HCT116 (cell line): ENCODE measurements at regions not wholly inside any gene's neighbourhood (a gene's known extent, or its start where the extent isn't known, plus 50 kb on each side); places are given as distances from the start of the nearest gene placed in this dataset.

Experiments used
- ATAC-seq: fragments of 200-7000 bp; cut with Tn5 transposase; 2 replicates; pipeline ENCODE4 v1.9.1; 2020; ENCODE audit warnings: mild to moderate bottlenecking, moderate library complexity
- BruUV-seq: library from RNA; stranded (reverse); fragments of 400-500 nt; replicated peaks from 2 replicates; lab custom pipeline; 2021; lab: Mats Ljungman, UMichigan
- CTCF ChIA-PET: fragments of 300-600 bp; sonication (Branson Sonifier 250); formaldehyde crosslinking; loops from one replicate; lab custom pipeline; 2021; ENCODE audit warnings: antibody characterized with exemption; lab: Charles Lee
- POLR2A ChIA-PET: fragments of 300-600, 350-600 bp; sonication (Branson Sonifier 250); formaldehyde crosslinking; loops from one replicate; lab custom pipeline; 2021; ENCODE audit warnings: antibody characterized with exemption; lab: Charles Lee
- RAD21 ChIA-PET, 2 experiments: fragments of 300-600 bp; sonication (Branson Sonifier 250); formaldehyde crosslinking; loops; one replicate each; lab custom pipeline; 2023; ENCODE audit warnings: low total read pairs in 2 of 2; ENCODE audit not compliant: uncharacterized antibody in 2 of 2, unreplicated experiment in 2 of 2, low non-redundant PET in 1 of 2; lab: Charles Lee
- DNase-seq: peaks from one replicate; pipeline ENCODE4 v3.0.0-alpha.2; 2010; ENCODE audit warnings: low read depth, low spot score
- H2AFZ ChIP-seq: fragments of 200-600 bp; shearing (Covaris generic), sonication (generic); 2 replicates; pipeline ENCODE4 v1.6.1; 2017; ENCODE audit warnings: low read depth, mixed run types, mixed read lengths, antibody characterized with exemption, low read length; ENCODE audit not compliant: poor library complexity, severe bottlenecking
- H3K27ac ChIP-seq: 2 replicates; pipeline ENCODE4 v1.5.1; 2012; ENCODE audit warnings: low read depth, low read length
- H3K27me3 ChIP-seq: fragments of 200-600 bp; sonication (generic); 2 replicates; pipeline ENCODE4 v1.6.1; 2016; ENCODE audit warnings: mixed run types, low read length, mixed read lengths; ENCODE audit not compliant: insufficient read depth
- H3K36me3 ChIP-seq, 2 experiments: fragments of 200-500 bp in 1 of 2; fragments of 200-600 bp in 1 of 2; sonication (Bioruptor generic) in 1 of 2; sonication (generic) in 1 of 2; 2 replicates each; pipeline versions ENCODE4 v1.5.1 to v1.6.1; 2014 to 2016; ENCODE audit warnings: low read length in 2 of 2, inconsistent platforms in 1 of 2, mixed read lengths in 1 of 2, mixed run types in 1 of 2; ENCODE audit not compliant: insufficient read depth in 2 of 2, control insufficient read depth in 1 of 2
- H3K4me1 ChIP-seq, 2 experiments: fragments of 200-600 bp in 1 of 2; sonication (generic) in 1 of 2; 2 replicates each; pipeline versions ENCODE4 v1.5.1 to v1.6.1; 2012 to 2017; ENCODE audit warnings: low read length in 2 of 2, inconsistent platforms in 1 of 2, mild to moderate bottlenecking in 1 of 2, mixed read lengths in 1 of 2, mixed run types in 1 of 2, moderate library complexity in 1 of 2; ENCODE audit not compliant: insufficient read depth in 2 of 2, control insufficient read depth in 1 of 2
- H3K4me2 ChIP-seq: fragments of 200-600 bp; sonication (generic); 2 replicates; pipeline ENCODE4 v1.6.1; 2017; ENCODE audit warnings: mixed run types, low read length, mixed read lengths
- H3K4me3 ChIP-seq, 2 experiments: fragments of 200-600 bp in 1 of 2; sonication (generic) in 1 of 2; replicated peaks in 1 of 2; 2 replicates each; pipeline ENCODE4 v1.5.1; 2011 to 2016; ENCODE audit warnings: low read length in 2 of 2, control low read depth in 1 of 2, low read depth in 1 of 2, mild to moderate bottlenecking in 1 of 2, mixed read lengths in 1 of 2, mixed run types in 1 of 2
- H3K79me2 ChIP-seq: fragments of 200-600 bp; sonication (generic); 2 replicates; pipeline ENCODE4 v1.6.1; 2017; ENCODE audit warnings: mild to moderate bottlenecking, mixed run types, low read length, moderate library complexity, mixed read lengths; ENCODE audit not compliant: insufficient read depth
- H3K9ac ChIP-seq: fragments of 200-600 bp; sonication (generic); 2 replicates; pipeline ENCODE4 v1.6.1; 2016; ENCODE audit warnings: low read length, mixed read lengths
- H3K9me2 ChIP-seq: fragments of 200-600 bp; sonication (generic), shearing (Covaris generic); 2 replicates; pipeline ENCODE4 v1.6.1; 2017; ENCODE audit warnings: mixed run types, mild to moderate bottlenecking, moderate library complexity; ENCODE audit not compliant: insufficient read depth
- H3K9me3 ChIP-seq, 2 experiments: fragments of 200-500 bp in 1 of 2; fragments of 200-600 bp in 1 of 2; sonication (Bioruptor generic) in 1 of 2; sonication (generic) in 1 of 2; 2 replicates each; pipeline ENCODE4 v1.6.1; 2014 to 2017; ENCODE audit warnings: low read length in 2 of 2, mixed read lengths in 2 of 2, inconsistent platforms in 1 of 2, low read depth in 1 of 2, mild to moderate bottlenecking in 1 of 2, mixed run types in 1 of 2, moderate library complexity in 1 of 2; ENCODE audit not compliant: control insufficient read depth in 1 of 2, insufficient read depth in 1 of 2
- H4K20me1 ChIP-seq: fragments of 200-600 bp; sonication (generic), shearing (Covaris generic); 2 replicates; pipeline ENCODE4 v1.6.1; 2017; ENCODE audit warnings: mixed run types, mild to moderate bottlenecking, moderate library complexity; ENCODE audit not compliant: insufficient read depth
- CEBPB ChIP-seq: IDR thresholded peaks from 2 replicates; pipeline ENCODE4 v1.6.1; 2012; ENCODE audit warnings: low read depth
- EGR1 ChIP-seq: IDR thresholded peaks from 2 replicates; pipeline ENCODE4 v1.6.1; 2012; ENCODE audit warnings: low read depth
- EZH2phosphoT487 ChIP-seq: fragments of 200-600 bp; IDR thresholded peaks from 2 replicates; pipeline ENCODE4 v1.6.1; 2018; ENCODE audit warnings: antibody characterized with exemption, borderline replicate concordance
- FOSL1 ChIP-seq: IDR thresholded peaks from 2 replicates; pipeline ENCODE4 v1.6.1; 2012; ENCODE audit warnings: low read depth
- JUND ChIP-seq: IDR thresholded peaks from 2 replicates; pipeline ENCODE4 v1.6.1; 2012
- RAD21 ChIP-seq: IDR thresholded peaks from 2 replicates; pipeline ENCODE4 v1.6.1; 2012; ENCODE audit warnings: low read depth, mild to moderate bottlenecking
- ZFX ChIP-seq: fragments of 450-650 bp; IDR thresholded peaks from 2 replicates; pipeline ENCODE4 v1.6.1; 2017
- ZNF274 ChIP-seq: fragments of 200-500 bp; sonication (Bioruptor generic); IDR thresholded peaks from 2 replicates; pipeline ENCODE4 v1.6.1; 2014; ENCODE audit warnings: mild to moderate bottlenecking, low read depth, low read length, inconsistent platforms
- intact Hi-C: fragments of 100-400 bp; cut with micrococcal nuclease; formaldehyde crosslinking; loops from 2 replicates; pipeline ENCODE4 v1.10.0; 2022
- TF ChIP-seq, protein P1 (sequence below): IDR thresholded peaks from 2 replicates; pipeline ENCODE4 v1.6.1; 2011; ENCODE audit warnings: mild to moderate bottlenecking, low read length, moderate library complexity; ENCODE audit not compliant: insufficient replicate concordance; ENCODE audit errors: extremely low read depth

DNA sequence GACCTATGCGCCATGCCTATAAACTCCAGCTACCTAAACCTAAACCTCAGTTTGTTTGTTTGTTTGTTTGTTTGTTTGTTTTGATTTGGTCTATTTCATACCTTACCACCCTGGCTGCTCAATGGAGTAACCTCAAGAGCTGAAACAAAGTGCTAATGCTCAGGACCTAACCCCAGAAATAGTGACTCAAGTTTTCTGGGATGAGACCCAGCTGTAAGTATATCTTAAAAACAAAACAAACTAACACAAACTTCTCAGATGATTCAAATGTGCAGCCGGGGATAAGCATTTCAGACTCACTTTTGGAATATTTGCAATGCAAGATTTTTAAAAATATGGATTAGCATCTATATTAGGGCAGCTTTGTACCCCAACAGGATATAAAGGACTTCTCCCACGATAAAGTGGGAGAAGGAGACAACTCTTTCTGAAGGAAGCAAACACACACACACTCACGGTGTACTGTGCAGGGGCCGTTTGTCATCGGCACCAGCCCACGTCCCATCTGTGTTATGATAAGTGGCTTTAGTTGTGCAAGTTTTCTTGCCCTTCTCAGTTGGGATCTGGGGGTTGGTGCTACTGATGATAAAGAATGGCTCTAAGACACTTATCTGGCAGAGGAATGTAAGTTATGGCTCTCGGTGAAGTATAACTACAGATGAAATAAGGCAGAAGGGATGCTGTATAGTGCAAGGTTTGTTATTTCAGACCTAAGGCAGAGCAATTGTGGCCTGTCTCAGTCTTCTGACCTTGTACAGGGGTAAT is 516.7 kb upstream of the TMEM132C start:
- ATAC-seq (no peak), DNase-seq (no peak)
- H3K9me2 ChIP-seq, result no peaks in the 10 kb centered on the region
- RAD21 ChIA-PET, result no interaction called here
- BruUV-seq, result no TSS peak
- no peaks in the 10 kb centered on the region for H4K20me1 ChIP-seq
- no peak for TF ChIP-seq CEBPB
- H3K27ac ChIP-seq, result no peak overlapping the region
- H3K79me2 ChIP-seq, result no peaks in the 10 kb centered on the region
- intact Hi-C loops, result no loop called here
- no peaks in the 10 kb centered on the region for H3K27me3 ChIP-seq
- H3K9me3 ChIP-seq, result peaks cover 5 to 13% of the 10 kb centered on the region in 2 experiments; a peak in 2 of 4 replicates
- CTCF ChIA-PET, result no interaction called here
- POLR2A ChIA-PET, result no interaction called here
- no peak overlapping the region for H3K4me2 ChIP-seq
- no peak overlapping the region for H2AFZ ChIP-seq
- H3K36me3 ChIP-seq, result no peaks in the 10 kb centered on the region
- H3K4me3 ChIP-seq, result no peak overlapping the region
- no peaks in the 10 kb centered on the region for H3K4me1 ChIP-seq
- H3K9ac ChIP-seq, result no peak overlapping the region

DNA sequence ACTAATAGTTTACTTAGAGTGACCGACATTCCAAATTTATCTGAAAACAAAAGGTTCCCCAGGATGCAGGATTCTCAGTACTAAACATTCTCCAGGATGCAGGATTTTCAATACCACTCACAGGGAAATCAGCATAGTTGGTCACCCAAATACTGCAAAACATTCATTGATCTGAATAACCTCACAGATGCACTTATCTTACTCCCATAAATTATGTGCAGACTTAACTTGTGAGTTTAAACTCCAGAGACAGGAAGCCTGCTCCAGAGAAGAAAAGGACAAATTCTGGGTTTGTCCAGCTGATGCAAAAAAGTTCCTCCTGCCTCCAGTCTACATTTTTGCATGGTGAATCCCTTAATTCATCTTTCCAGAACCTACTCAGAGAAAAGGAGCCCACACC is 514.2 kb upstream of the TMEM132C start:
- no peaks in the 10 kb centered on the region for H3K9me2 ChIP-seq
- H2AFZ ChIP-seq, result no peak overlapping the region
- H3K4me1 ChIP-seq, result no peaks in the 10 kb centered on the region
- CTCF ChIA-PET, result no interaction called here
- H3K79me2 ChIP-seq, result no peaks in the 10 kb centered on the region
- no peak for TF ChIP-seq EGR1
- TF ChIP-seq EZH2phosphoT487, result no peak
- no peak for TF ChIP-seq FOSL1
- TF ChIP-seq ZNF274, result no peak
- TF ChIP-seq RAD21, result no peak
- TF ChIP-seq JUND, result no peak
- no peak for TF ChIP-seq ZFX
- TF ChIP-seq, protein P1, sequence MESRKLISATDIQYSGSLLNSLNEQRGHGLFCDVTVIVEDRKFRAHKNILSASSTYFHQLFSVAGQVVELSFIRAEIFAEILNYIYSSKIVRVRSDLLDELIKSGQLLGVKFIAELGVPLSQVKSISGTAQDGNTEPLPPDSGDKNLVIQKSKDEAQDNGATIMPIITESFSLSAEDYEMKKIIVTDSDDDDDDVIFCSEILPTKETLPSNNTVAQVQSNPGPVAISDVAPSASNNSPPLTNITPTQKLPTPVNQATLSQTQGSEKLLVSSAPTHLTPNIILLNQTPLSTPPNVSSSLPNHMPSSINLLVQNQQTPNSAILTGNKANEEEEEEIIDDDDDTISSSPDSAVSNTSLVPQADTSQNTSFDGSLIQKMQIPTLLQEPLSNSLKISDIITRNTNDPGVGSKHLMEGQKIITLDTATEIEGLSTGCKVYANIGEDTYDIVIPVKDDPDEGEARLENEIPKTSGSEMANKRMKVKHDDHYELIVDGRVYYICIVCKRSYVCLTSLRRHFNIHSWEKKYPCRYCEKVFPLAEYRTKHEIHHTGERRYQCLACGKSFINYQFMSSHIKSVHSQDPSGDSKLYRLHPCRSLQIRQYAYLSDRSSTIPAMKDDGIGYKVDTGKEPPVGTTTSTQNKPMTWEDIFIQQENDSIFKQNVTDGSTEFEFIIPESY, result no peak
- RAD21 ChIA-PET, result no interaction called here
- no peaks in the 10 kb centered on the region for H3K27me3 ChIP-seq
- POLR2A ChIA-PET, result no interaction called here
- BruUV-seq, result no TSS peak
- peaks cover 13% of the 10 kb centered on the region in 2 experiments; a peak in 3 of 4 replicates for H3K9me3 ChIP-seq
- DNase-seq (no peak), ATAC-seq (no peak)
- intact Hi-C loops, result no loop called here
- no peaks in the 10 kb centered on the region for H3K36me3 ChIP-seq
- no peak overlapping the region for H3K4me3 ChIP-seq
- no peak overlapping the region for H3K27ac ChIP-seq
- H4K20me1 ChIP-seq, result no peaks in the 10 kb centered on the region
- no peak overlapping the region for H3K9ac ChIP-seq
- H3K4me2 ChIP-seq, result no peak overlapping the region
